H1 (cell line): ENCODE measurements at regions not wholly inside any gene's neighbourhood (a gene's known extent, or its start where the extent isn't known, plus 50 kb on each side); places are given as distances from the start of the nearest gene placed in this dataset.

Experiments
- CTCF ChIA-PET: fragments of 300-600 bp; sonication (Branson Sonifier 250); formaldehyde crosslinking; loops from one replicate; lab custom pipeline; 2021; ENCODE audit not compliant: partially characterized antibody; lab: Charles Lee
- POLR2A ChIA-PET: fragments of 300-600 bp; sonication (Branson Sonifier 250); formaldehyde crosslinking; loops from one replicate; lab custom pipeline; 2021; ENCODE audit warnings: inconsistent platforms; ENCODE audit not compliant: partially characterized antibody; lab: Charles Lee
- DNase-seq, 2 experiments: peaks; one replicate each; pipeline versions ENCODE4 v3.0.0 to v3.0.0-alpha.2; 2010 to 2022; ENCODE audit warnings: low spot score in 2 of 2, low read depth in 1 of 2, mixed read lengths in 1 of 2
- FAIRE-seq: peaks from 2 replicates; lab custom pipeline; 2011; peaks lifted over from hg19 to GRCh38; lab: Jason Lieb, UNC
- H2AFZ ChIP-seq: 2 replicates; pipeline ENCODE4 v1.8.1; 2012; ENCODE audit warnings: low read length, inconsistent platforms
- H2AK5ac ChIP-seq: 2 replicates; pipeline ENCODE4 v1.6.1; 2013; ENCODE audit warnings: low read depth, low read length
- H2BK120ac ChIP-seq: replicated peaks from 2 replicates; pipeline ENCODE3; 2013; ENCODE audit warnings: low read depth, low read length, inconsistent platforms
- H2BK12ac ChIP-seq: 2 replicates; pipeline ENCODE4 v1.6.1; 2013; ENCODE audit warnings: low read depth, low read length
- H2BK15ac ChIP-seq: 2 replicates; pipeline ENCODE4 v1.6.1; 2013; ENCODE audit warnings: low read length
- H2BK20ac ChIP-seq: 2 replicates; pipeline ENCODE4 v1.6.1; 2013; ENCODE audit warnings: low read length
- H2BK5ac ChIP-seq: 2 replicates; pipeline ENCODE4 v1.6.1; 2013; ENCODE audit warnings: low read depth, low read length
- H3K14ac ChIP-seq: 2 replicates; pipeline ENCODE4 v1.6.1; 2013; ENCODE audit warnings: inconsistent platforms; ENCODE audit not compliant: insufficient read length
- H3K18ac ChIP-seq: 2 replicates; pipeline ENCODE4 v1.6.1; 2013; ENCODE audit warnings: low read length; ENCODE audit errors: extremely low read depth
- H3K23ac ChIP-seq: 2 replicates; pipeline ENCODE4 v1.6.1; 2013; ENCODE audit warnings: inconsistent platforms; ENCODE audit not compliant: insufficient read length
- H3K23me2 ChIP-seq: 2 replicates; pipeline ENCODE4 v1.6.1; 2013; ENCODE audit warnings: low read depth, low read length
- H3K27ac ChIP-seq: 2 replicates; pipeline ENCODE4 v1.6.1; 2011; ENCODE audit warnings: low read depth, low read length, inconsistent platforms
- H3K27me3 ChIP-seq, 4 experiments: replicated peaks in 1 of 4; 1 replicate in 1 of 4; 2 replicates in 3 of 4; pipeline versions ENCODE4 v1.6.1 to v1.8.1; 2011 to 2013; ENCODE audit warnings: low read length in 3 of 4, mild to moderate bottlenecking in 3 of 4, inconsistent platforms in 2 of 4, mixed read lengths in 2 of 4, moderate library complexity in 1 of 4; ENCODE audit not compliant: control insufficient read depth in 3 of 4, insufficient read depth in 3 of 4; ENCODE audit errors: extremely low read depth in 1 of 4
- H3K36me3 ChIP-seq, 4 experiments: 2 replicates each; pipeline versions ENCODE4 v1.6.1 to v1.8.1; 2011 to 2013; ENCODE audit warnings: mild to moderate bottlenecking in 4 of 4, low read length in 3 of 4, moderate library complexity in 2 of 4, control low read depth in 1 of 4, inconsistent platforms in 1 of 4; ENCODE audit not compliant: insufficient read depth in 4 of 4, control insufficient read depth in 2 of 4
- H3K4ac ChIP-seq: replicated peaks from 2 replicates; pipeline ENCODE3; 2013; ENCODE audit warnings: low read length, low read depth, mixed read lengths, inconsistent platforms; ENCODE audit not compliant: insufficient read length
- H3K4me1 ChIP-seq, 4 experiments: replicated peaks in 1 of 4; 1 replicate in 1 of 4; 2 replicates in 3 of 4; pipeline versions ENCODE4 v1.6.1 to v1.8.1; 2011 to 2013; ENCODE audit warnings: low read length in 3 of 4, inconsistent platforms in 2 of 4, mixed read lengths in 1 of 4; ENCODE audit not compliant: insufficient read depth in 4 of 4, control insufficient read depth in 3 of 4
- H3K4me2 ChIP-seq, 2 experiments: 2 replicates each; pipeline versions ENCODE4 v1.6.1 to v1.8.1; 2011 to 2013; ENCODE audit warnings: low read depth in 2 of 2, low read length in 2 of 2, control low read depth in 1 of 2, inconsistent platforms in 1 of 2, mild to moderate bottlenecking in 1 of 2; ENCODE audit not compliant: insufficient read depth in 1 of 2
- H3K4me3 ChIP-seq, 4 experiments: fragments of 200-600, 300-600 bp in 1 of 4; sonication (generic), shearing (Covaris generic), sonication (Bioruptor Twin) in 1 of 4; 2 replicates each; pipeline versions ENCODE4 v1.5.1 to v1.8.1; 2011 to 2016; ENCODE audit warnings: low read length in 4 of 4, low read depth in 3 of 4, control low read depth in 2 of 4, inconsistent platforms in 2 of 4, mild to moderate bottlenecking in 2 of 4, mixed read lengths in 1 of 4, moderate library complexity in 1 of 4; ENCODE audit not compliant: insufficient read depth in 2 of 4; ENCODE audit errors: extremely low read depth in 1 of 4
- H3K56ac ChIP-seq: replicated peaks from 2 replicates; pipeline ENCODE3; 2013; ENCODE audit warnings: low read depth, mild to moderate bottlenecking, mixed read lengths, low read length, inconsistent platforms; ENCODE audit not compliant: insufficient read length
- H3K79me1 ChIP-seq: 2 replicates; pipeline ENCODE4 v1.6.1; 2013; ENCODE audit warnings: low read depth, low read length, control low read depth
- H3K79me2 ChIP-seq, 2 experiments: 2 replicates each; pipeline versions ENCODE4 v1.6.1 to v1.8.1; 2012 to 2013; ENCODE audit warnings: low read length in 2 of 2, mild to moderate bottlenecking in 2 of 2, inconsistent platforms in 1 of 2; ENCODE audit not compliant: insufficient read depth in 2 of 2, control insufficient read depth in 1 of 2
- H3K9ac ChIP-seq, 4 experiments: replicated peaks in 1 of 4; 1 replicate in 1 of 4; 2 replicates in 3 of 4; pipeline versions ENCODE4 v1.6.1 to v1.8.1; 2011 to 2013; ENCODE audit warnings: low read depth in 3 of 4, low read length in 3 of 4, control low read depth in 2 of 4, mild to moderate bottlenecking in 2 of 4, moderate library complexity in 2 of 4, inconsistent platforms in 1 of 4; ENCODE audit errors: extremely low read depth in 1 of 4
- H3K9me3 ChIP-seq, 2 experiments: 2 replicates each; pipeline versions ENCODE4 v1.6.1 to v1.8.1; 2012 to 2013; ENCODE audit warnings: mild to moderate bottlenecking in 2 of 2, moderate library complexity in 2 of 2, control low read depth in 1 of 2, inconsistent platforms in 1 of 2, low read depth in 1 of 2, low read length in 1 of 2, mixed read lengths in 1 of 2; ENCODE audit not compliant: insufficient read depth in 2 of 2
- H4K20me1 ChIP-seq, 2 experiments: replicated peaks in 1 of 2; 2 replicates each; pipeline versions ENCODE3 to v1.8.1; 2011 to 2013; ENCODE audit warnings: inconsistent platforms in 2 of 2, low read length in 2 of 2, mild to moderate bottlenecking in 1 of 2; ENCODE audit not compliant: insufficient read depth in 2 of 2, control insufficient read depth in 1 of 2
- H4K5ac ChIP-seq: 2 replicates; pipeline ENCODE4 v1.6.1; 2013; ENCODE audit warnings: low read length, low read depth, mixed read lengths, inconsistent platforms; ENCODE audit not compliant: insufficient read length
- H4K8ac ChIP-seq: 2 replicates; pipeline ENCODE4 v1.8.0; 2013; ENCODE audit warnings: mild to moderate bottlenecking, moderate library complexity, low read length, inconsistent platforms; ENCODE audit not compliant: insufficient read depth; ENCODE audit errors: extremely low read depth
- H4K91ac ChIP-seq: replicated peaks from 2 replicates; pipeline ENCODE3; 2013; ENCODE audit warnings: low read length, mixed read lengths, inconsistent platforms; ENCODE audit not compliant: insufficient read length
- BRCA1 ChIP-seq: IDR thresholded peaks from 2 replicates; pipeline ENCODE4 v1.6.1; 2012; ENCODE audit warnings: low read depth, low read length, improper control_type of control experiment
- CBX8 ChIP-seq: fragments of 300-800, 300-1000 bp; sonication (generic); IDR thresholded peaks from 2 replicates; pipeline ENCODE4 v1.7.1; 2016; ENCODE audit warnings: low read depth, low read length, borderline replicate concordance
- JUND ChIP-seq: IDR thresholded peaks from 2 replicates; pipeline ENCODE4 v1.6.1; 2011; ENCODE audit warnings: mild to moderate bottlenecking, improper control_type of control experiment, low read length
- RNF2 ChIP-seq: fragments of 200-900, 300-1000 bp; sonication (generic); IDR thresholded peaks from 2 replicates; pipeline ENCODE4 v1.7.1; 2016; ENCODE audit warnings: borderline replicate concordance, low read depth, mild to moderate bottlenecking, antibody characterized with exemption, low read length; ENCODE audit not compliant: poor library complexity, severe bottlenecking; ENCODE audit errors: missing control alignments
- WGBS, 2 experiments: shearing (Covaris generic) in 1 of 2; methylation state at CpG; one replicate each; pipeline versions ENCODE4 v1.1.6 to v1.1.7; 2013 to 2015; ENCODE audit warnings: low lambda C conversion rate in 2 of 2, mixed read lengths in 2 of 2, inconsistent platforms in 1 of 2, low coverage in 1 of 2, missing lambda C conversion rate in 1 of 2; ENCODE audit not compliant: insufficient replicate concordance in 2 of 2, insufficient coverage in 1 of 2, insufficient read length in 1 of 2; ENCODE audit errors: extremely low coverage in 1 of 2, missing lambda C conversion rate in 1 of 2; 5-methylcytosine and 5-hydroxymethylcytosine counted together
- TF ChIP-seq, protein P1 (sequence below): IDR thresholded peaks from 2 replicates; pipeline ENCODE4 v1.6.1; 2011; ENCODE audit warnings: low read depth, mild to moderate bottlenecking, low read length; ENCODE audit not compliant: insufficient read depth

DNA sequence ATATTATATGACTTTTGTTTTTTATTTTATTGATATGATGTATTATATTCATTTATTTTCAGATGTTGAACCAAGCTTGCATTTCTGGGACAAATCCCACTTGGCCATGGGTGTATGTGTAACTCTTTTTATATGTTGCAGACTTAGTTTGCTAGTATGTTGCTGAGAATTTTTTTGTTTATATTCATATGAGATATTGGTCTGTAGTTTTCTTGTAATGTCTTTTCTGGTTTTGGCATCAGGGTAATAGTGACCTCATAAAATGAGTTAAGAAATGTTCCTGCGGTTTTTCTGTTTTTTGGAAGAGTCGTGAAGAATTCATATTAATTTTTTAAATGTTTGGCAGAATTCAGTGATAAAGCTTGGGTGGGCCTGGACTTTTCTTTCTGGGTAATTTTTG lies 88.7 kb downstream of the ASB1 start:
- Histone ChIP-seq H2BK20ac (no peak overlapping the region), H2BK120ac (no peak overlapping the region), H3K4me3 (no peak overlapping the region), H3K9ac (no peak overlapping the region), H3K79me1 (no peaks in the 10 kb centered on the region), H4K8ac (no peak overlapping the region), H3K4me2 (no peak overlapping the region), H2BK5ac (no peak overlapping the region), H3K27ac (no peak overlapping the region), H3K23ac (no peak overlapping the region), H3K56ac (no peak overlapping the region), H4K20me1 (peaks cover 0 to under 1% of the 10 kb centered on the region in 2 experiments), H3K27me3 (no peaks in the 10 kb centered on the region), H3K9me3 (peaks cover 0 to 5% of the 10 kb centered on the region in 2 experiments; a peak in 2 of 4 replicates), H3K4ac (no peak overlapping the region), H2BK12ac (no peak overlapping the region), H4K91ac (no peak overlapping the region), H2BK15ac (no peak overlapping the region), H3K18ac (no peak overlapping the region), H2AFZ (no peak overlapping the region), H2AK5ac (no peak overlapping the region), H3K36me3 (no peaks in the 10 kb centered on the region), H3K14ac (no peak overlapping the region), H4K5ac (no peak overlapping the region), H3K4me1 (peaks cover 0 to 7% (median 3%) of the 10 kb centered on the region in 4 experiments; a peak in 4 of 7 replicates), H3K23me2 (peaks cover 2% of the 10 kb centered on the region; the same call in 1 of the 2 replicates), H3K79me2 (no peaks in the 10 kb centered on the region)
- ChIA-PET CTCF (no interaction called here), POLR2A (no interaction called here)
- DNase-seq (no peak), FAIRE-seq (no peak)
- 89% methylated on average over 2 of the region's 2 CpGs; no CpG with 5 or more reads in 1 of the 2 experiments for WGBS, 2 experiments
- TF ChIP-seq CBX8 (no peak), RNF2 (no peak), JUND (no peak), BRCA1 (no peak)
- TF ChIP-seq, protein P1, sequence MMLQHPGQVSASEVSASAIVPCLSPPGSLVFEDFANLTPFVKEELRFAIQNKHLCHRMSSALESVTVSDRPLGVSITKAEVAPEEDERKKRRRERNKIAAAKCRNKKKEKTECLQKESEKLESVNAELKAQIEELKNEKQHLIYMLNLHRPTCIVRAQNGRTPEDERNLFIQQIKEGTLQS: no peak
